NCI-H146 treated with DMSO at 0.1 percent for 48 hours (cell line): ENCODE measurements at regions not wholly inside any gene's neighbourhood (a gene's known extent, or its start where the extent isn't known, plus 50 kb on each side); places are given as distances from the start of the nearest gene placed in this dataset.

Experiments
- DNase-seq: peaks from one replicate; lab custom pipeline; 2025; ENCODE audit not compliant: unreplicated experiment; lab: John Stamatoyannopoulos, UW

DNA sequence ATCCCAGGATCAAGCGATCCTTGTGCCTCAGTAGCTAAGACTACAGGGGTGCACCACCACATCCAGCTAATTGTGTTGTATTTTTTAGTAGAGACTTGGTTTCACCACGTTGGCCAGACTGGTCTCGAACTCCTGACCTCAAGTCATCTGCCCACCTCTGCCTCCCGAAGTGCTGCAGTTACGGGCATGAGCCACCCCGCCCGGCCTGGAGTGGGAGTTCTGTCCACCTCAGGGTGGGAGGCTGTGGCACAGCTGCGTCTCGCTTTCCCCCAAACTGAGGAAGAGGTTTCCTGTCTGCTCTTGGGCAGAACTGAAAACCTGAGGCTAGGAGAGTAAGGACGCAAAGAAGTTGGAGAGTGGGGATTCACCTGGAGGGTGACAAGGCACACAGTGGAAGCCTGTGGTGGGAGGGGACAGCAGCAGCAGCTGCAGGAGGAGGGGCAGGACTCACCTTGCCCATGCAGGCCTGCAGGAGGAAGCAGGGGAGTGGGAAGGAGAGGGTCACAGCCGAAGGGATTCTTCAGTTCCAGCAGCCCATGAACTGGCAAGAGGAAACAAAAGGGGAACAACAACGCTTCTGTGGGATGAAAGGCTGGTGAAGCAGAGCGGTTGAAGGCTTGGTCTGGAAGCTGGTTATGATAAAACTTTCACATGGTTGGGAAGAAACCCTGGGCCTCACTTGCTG lies 181.4 kb downstream of the GAS1 start:
- DNase-seq = no peak

DNA sequence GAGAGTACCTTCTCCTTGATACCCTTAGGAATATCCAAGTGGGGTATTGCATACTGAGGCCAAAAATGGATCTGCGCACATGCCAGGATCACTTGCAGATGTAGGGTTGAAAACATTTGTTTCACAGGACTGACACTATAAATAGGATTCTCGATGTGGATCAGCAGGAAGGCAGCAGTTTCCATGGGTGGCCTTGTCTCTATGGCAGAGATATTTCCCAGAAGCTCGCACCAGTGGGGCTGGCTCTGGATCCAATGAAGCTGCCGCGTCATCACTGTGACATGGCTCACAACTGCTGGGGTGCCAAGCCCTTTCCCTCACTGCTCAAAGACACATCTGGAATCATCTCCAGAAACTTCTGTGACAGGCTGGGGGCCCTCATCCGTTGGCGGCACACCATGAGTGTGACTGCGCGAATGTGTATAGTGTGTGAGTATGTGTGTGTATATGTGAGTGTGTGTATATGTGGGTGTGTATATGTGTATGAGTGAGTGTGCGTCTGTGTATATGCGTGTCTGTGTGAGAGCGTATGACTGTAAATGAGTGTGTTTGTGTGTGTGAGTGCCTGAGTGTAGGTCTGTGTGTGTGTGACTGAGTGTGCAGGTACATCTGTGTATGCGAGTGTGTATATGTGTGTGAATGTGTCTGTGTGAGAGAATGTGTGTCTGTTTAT lies 182.5 kb downstream of the GAS1 start:
- DNase-seq = no peak

DNA sequence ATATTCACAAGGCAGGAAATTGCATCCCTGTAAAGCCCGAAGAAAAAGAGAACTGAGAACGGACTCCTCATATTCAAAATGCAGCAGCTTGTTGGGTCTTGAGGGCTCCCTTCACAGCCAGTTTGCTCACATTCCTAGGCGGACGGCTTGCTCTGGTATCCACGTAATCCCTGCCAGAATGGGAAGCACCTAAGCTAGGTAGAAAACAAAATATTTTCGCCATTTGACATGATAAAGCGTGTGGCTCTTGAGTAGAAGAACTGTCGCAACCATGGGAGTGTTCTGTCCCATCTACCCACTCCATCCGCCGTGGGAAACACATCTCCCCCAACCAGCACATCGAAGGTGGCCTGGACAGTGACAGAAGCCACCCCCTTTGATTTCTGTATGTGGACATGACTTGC lies 183.1 kb downstream of the GAS1 start:
- no peak for DNase-seq

DNA sequence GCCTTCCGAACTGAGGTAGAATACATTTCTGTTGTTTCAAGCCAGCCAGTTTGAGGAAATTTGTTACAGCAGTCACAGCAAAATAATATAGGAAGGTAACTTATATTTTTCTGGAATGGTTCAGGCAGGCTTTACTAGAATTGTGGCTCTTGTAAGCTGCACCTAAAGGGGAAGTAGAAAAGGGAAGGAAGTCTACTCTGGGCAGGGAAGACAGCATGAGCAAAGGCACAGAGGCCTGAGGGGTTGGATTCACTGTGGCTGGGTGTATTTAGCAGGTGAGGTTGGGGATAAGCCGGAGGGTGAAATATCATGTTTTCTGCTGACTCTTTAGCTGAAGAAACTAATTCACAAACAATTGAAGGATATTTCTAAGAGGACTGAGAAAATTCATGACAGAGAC lies 183.5 kb downstream of the GAS1 start:
- DNase-seq = no peak

DNA sequence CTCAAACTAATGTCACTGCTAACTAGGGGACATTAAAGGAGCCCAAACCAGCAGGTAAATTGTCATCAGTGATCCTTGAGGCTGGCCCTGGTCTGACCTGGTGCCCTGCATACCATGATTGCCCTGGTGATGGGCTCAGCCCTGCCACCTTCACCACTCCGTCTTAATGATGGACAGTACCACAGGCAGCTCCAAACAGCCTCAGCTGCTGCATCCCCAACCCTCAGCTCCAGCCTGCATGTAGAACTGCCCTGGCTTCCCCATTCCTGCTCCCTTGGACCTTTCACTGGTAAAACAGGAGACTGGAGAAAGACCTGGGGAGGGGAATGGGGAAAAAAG lies 190.0 kb downstream of the GAS1 start:
- DNase-seq = no peak

DNA sequence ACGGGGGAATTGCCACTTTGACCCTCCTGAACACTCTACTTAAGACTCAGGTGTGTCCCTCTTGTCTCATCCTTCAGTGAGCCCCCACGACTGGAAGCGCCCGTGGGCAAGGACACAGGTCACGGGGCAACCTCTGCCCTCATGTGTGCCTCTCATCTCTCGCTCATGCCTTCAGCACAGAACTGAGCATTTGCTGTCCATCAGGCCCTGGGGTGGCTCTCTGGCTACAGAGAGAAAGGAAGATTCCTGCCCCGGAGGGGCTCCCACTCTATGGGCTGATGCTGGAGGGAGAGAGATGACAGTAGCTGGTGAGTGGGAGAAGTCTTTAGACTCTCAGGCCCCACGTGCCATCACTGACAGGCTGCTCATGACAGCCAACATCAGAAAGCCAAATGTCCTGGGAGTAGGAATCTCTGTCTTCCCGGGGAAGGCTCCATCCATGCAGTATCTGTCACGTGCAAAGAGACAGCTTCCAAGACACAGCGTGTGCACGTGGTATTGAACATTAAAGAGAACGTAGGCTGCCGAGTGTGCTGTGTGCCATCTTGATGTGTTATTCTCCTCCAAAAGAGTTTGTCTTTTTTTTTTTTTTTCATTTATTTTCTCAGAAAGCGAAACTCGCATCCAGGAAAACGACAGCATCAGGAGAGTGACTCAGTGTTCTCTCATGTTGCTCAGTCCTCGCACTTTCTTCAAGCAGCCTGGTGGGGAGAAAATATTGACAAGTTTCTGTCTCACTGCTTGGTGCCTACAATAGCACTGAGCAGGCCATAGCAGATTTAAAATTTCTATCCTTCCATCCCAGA lies 190.5 kb downstream of the GAS1 start:
- no peak for DNase-seq

DNA sequence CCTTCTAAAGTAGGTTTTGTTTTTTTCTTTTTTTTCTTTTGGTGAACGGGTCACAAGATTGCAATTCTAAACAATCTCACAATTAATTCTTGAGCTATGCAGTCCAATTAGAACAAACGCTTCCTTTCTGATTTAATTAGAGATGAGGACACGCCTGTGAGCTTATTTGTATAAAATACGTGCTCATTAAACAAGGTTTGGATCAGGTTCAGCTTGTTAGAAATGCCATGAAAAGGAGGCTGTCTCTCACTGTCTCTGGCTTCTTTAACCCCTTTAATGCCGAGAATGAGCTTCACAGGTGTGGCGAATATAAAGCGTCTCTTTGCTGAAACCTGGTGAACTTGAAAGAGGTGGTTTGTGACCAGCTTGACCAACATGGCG lies 191.8 kb downstream of the GAS1 start:
- no peak for DNase-seq

DNA sequence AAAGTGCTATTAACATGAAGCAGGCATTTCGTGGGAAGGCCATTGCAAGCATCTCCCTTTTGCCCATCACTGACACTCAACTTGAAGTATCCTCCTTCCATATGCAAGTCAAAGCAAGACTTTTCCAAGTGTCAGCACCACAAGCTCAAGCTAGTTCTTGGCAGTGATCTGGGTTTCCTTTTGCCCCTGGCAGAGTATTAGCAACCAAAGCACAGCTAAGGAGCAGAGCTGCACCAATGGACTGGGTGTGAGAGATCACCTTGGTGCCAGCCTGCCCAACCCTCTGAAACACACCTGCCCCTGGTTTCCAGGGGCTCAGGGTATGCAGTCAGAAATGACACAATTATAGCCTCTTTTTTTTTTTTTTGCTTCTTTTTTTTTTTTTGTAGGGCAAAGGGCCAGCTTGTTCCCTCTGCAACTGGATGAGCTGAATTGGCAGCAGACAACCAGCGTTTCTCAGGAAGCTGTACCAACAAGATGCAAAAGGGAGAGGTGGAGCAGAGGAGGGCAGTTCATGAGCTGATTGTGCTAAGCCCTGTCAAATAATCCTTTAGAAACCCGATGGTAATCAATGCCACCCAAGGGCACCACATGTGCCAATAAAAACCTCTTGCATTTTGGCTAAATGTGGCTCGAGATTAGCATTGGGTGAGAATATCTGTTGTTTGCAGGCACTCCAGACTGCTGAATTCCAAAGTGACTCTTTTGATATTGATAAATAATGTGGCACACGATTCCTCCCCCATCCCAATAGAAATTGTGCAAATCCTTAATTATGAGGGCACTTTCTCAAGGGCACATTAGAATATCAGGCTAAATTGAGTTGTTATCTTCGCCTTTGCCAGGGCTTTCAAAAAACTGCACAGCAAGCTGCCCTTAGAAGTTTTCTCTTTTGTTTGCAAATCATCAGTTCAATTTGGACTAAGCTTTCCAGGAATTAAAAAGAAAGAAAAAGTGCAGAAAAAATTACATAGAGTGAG lies 192.4 kb downstream of the GAS1 start:
- no peak for DNase-seq

DNA sequence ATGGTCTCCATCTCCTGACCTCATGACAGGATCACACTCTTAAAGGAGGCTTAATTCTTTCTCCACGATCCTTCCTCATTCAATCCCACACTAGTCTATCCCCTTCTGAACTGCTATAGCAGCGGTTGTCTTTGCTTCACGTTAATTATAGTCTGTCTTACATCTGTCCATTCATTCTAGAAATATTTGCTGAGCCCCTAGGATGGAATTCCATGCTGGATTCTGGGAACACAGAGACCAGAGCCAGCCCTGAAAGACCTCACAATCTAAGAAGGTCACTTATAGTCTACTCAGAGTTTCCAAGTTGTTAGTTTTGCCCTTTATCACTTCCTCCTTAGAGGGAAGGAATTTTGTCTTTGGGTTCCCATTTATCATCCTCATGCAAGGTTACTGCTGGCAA lies 193.5 kb downstream of the GAS1 start:
- DNase-seq = no peak

DNA sequence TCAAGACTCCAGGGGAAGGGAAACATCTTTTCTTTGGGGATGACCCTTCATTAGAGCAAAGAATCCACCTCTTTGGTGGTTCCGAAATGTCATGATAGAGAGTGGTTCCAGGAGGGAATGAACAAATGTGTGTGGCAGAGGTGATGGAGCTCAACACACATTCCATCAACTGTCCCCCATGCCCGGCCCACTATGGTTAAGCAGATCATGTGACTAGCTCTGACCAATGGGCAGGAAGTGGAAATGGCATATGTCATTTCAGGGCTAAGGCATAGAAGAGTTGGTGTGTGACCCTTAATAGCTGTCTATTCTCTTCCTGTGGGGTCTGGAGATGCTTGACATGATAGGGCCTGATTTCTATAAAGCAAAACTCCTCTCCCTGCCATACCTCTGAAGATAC lies 194.6 kb downstream of the GAS1 start:
- DNase-seq = no peak

DNA sequence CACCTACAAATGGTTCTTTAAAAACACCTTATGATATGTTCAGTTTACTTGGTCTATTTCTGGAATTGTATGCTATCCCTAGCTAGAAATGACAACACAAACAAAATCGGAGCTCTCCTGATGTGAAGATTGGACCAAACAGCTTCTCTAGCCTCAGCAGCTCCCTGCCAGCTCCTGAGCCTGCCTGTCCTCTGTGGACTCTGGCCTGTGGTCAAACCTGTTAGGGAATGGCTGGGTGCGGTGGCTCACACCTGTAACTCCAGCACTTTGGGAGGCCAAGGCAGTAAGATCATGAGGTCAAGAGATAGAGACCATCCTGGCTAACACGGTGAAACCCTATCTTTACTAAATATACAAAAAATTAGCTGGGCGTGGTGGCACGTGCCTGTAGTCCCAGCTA lies 195.3 kb downstream of the GAS1 start:
- no peak for DNase-seq

DNA sequence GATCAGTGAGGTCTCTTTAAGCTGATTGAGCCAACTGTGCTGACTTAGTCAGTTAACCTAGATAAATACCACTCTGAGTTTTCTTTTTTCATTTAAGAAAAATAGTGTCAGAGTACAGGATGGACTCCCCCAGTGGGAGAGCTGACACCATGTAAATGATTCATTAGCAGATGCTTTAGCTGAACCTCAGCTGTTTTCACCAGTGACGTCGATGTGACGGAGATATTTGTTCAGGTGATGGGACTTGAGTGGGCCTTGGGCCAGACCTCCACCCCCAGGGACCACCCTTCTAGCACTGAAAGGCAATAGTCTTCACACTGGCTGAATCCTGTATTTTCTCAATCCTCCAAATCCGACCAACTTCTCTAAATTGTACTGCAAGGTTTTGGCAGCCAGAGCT lies 196.1 kb downstream of the GAS1 start:
- DNase-seq = no peak

DNA sequence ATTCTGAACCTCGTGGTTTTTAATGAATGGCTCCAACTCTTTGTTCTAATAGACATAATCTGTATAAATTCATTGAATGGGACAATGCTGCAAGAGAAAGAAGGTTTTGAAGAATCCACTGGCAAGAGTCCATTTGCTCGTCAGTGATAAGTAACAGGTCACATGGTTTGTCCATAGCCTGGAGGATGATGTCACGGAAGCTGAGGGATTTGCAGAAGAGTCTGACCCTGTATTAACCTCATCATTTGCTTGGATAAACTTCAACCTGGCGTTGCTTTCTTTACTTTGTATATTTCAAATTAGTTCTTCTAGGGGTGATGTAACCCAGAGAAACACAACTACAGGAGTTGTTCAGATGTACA lies 197.4 kb downstream of the GAS1 start:
- DNase-seq = no peak

DNA sequence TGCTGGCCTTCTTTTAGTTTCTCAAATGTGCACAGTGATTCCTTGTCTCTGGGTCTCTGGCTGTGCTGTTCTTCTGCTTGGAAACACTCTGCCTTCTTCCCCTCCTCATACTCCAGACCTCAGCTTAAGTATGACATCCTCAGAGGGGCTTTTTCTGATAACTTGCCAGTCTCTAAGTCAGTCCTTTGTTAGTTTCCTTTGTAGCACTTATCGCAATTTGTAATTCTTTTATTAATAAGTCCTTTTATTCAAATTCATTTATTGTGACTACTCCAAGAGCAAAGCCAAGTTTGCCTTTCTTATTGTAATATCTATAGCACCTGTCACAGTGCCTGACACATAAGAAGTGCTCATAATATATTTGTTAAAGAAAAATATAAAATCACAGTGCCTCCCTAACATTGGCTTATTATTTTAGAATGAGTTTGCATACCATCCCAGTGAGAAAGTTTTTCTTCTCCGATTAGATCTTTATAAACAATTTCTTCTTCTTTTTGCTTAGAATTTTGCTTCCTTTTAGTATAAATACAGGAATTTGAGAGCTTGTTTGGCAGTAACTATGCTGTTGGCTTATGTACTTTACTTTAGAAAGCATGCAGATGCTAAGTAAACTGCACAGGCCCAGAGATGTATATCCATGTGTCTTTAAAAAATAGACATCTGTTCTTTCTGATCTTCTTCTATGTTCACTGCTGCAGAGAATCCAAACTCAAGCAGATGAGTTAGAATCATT lies 198.0 kb downstream of the GAS1 start:
- no peak for DNase-seq

DNA sequence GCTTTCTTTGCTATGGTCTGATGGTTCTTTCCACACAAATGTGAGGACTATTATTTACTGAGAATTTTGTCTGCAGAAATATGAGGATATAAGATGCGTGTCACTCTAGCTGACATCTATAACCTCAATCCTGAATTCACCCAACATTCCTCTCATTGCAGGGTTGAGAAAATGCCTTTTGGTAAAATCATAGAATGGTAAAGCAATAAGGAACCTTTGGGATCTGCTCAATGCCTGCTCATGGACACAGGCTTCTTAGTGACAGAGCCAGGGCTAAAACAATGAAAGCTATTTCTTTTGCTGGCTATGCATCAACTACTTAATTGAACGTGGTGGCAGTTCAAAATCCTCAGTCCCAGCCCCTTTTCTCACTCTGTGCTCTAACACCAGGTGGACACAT lies 199.6 kb downstream of the GAS1 start:
- DNase-seq = no peak

DNA sequence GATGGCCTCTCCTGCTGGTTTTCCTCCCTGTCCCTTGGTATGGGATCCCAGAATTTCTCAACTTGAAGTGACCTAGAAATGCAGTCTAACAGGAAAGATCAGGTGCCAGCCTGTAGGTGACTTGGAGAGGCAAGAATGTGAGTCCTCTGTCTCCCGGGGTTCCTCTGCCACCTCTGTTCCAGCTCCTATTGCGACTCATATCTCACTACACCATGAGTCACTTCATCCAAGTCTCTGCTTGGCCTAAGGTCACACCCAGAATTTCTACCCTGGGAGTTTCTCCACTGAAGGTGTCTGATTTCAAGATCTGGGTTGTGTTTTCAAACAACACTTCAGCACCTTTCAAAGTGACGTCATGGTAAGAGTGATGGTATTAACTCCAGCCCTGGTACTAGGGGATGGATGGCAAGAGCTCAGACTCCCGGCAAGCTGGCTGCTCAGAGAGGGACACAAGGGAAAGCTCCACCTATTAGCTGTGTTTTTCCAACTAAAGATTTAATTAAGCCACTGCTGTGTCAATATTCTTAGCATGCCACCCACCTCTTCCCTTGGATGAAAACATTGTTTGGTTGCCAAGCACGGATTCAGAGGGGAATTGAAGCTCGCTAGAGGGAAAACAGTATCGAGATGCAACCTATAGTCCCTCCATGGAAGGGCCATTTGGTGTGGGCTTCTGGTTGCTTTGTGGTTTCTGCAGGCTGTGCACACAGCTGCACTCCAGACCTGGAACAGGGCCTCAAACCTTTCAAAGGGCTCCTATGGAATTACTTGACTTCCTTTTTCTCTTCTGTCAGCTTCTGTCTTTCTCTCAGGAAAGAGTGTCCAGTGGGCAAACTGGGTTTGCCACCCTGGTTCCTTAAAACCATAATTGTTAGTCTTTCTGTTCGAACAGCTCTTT lies 205.7 kb downstream of the GAS1 start:
- DNase-seq = no peak

DNA sequence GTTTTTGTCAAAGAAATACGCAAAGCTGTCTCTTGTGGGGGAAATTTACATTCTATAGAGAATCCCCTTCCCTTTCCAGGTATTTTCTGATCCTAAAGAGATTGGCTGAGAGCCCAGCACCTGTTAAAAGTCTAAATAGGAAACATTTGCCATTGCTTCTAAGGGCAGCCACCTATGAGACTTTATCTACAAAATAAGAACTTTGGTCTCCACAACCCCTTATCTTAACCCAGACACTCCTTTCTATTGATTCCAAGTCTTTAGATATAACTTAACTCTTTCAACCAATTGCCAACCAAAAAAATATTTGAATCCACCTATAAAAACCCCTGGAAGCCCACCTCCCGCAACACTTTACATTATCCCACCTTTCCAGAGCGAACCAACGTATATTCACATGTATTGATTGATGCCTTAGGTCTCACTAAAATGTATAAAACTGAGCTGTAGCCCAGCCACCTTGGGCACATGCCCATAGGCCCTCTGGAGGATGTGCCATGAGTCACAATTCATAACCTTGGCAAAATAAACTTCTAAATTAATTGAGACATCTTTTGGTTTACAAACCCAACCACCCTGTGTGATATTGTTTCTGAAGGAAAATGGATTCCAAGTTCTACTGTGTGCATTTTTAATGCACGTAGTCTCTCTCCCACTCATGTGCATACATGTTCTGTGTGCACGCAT lies 211.4 kb downstream of the GAS1 start:
- DNase-seq = no peak

DNA sequence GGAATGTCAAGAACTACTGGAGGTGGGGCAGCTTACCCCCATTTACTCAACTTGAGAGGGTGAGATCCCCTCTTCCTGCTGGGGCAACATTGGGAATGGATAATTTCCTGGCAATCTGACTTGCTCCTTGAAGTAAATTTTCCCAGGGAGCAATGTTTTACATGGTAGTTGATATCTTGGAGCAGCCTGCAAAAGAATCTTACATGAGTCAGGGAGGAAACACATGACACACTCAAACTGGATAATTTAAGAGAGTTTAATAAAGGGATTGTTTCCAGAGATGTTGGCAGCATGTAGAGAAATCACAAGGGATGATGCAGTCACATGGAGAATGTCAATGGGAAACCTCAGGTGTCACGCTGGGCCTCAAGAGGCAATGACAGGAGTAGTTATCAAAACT lies 212.5 kb downstream of the GAS1 start:
- no peak for DNase-seq

DNA sequence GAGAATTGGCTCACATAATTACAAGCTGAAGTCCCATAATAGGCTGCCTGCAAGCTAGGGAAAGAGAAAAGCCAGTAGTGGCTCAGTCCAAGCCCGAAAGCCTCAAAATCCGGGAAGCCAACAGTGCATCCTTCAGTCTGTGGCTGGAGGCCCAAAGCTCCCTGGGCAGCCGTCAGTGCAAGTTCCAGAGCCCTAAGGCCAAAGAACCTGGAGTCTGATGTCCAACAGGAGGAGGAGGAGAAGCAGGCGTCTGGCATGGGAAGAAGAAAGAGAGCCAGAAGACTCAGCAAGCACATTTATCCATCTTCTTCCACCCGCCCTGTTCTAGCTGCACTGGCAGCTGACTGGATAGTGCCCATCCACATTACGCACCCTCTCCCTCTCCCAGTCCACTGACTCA lies 213.4 kb downstream of the GAS1 start:
- DNase-seq = no peak
